ENCODE measurements at regions not wholly inside any gene's neighbourhood (a gene's known extent, or its start where the extent isn't known, plus 50 kb on each side); places are given as distances from the start of the nearest gene placed in this dataset.

DNA sequence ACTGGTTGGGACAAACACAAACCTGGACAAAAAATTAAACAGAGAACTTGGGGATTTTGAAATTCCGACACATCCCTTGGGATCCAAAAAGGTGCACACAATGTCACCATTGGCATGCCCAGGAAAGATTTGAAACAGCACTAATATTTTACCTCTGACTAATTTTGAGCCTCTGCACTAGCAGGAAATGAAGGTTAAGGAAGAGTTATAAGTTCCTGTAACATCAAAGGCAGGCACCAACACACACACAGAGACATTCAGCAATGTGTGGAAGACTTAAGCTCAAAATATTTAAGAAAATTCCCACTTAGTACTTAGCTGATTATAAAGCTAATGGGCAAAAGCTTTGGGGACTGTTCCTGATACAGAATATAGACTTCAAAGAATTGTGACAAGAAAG is 247.0 kb downstream of the CDH9 start:
- no peaks in the 10 kb centered on the region for H3K36me3 Mint-ChIP-seq
- H3K4me1 Mint-ChIP-seq = no peaks in the 10 kb centered on the region
- ATAC-seq (replicated peaks in 1 of 4) (no peak), DNase-seq (no peak)
- no peaks in the 10 kb centered on the region for H3K27me3 Mint-ChIP-seq
- H3K27ac Mint-ChIP-seq = no peak overlapping the region
- no peak overlapping the region for H3K4me3 Mint-ChIP-seq
- Histone ChIP-seq H3K9me3 (peaks cover 3% of the 10 kb centered on the region), H3K27me3 (replicated peaks in 1 of 2; ENCODE audit: control insufficient read depth in 2 of 2, extremely low read depth in 1 of 2, insufficient read depth in 2 of 2, low read length in 1 of 2) (no peaks in the 10 kb centered on the region), H3K36me3 (ENCODE audit: control insufficient read depth in 2 of 2, extremely low read depth in 1 of 2, insufficient read depth in 1 of 2, low read length in 1 of 2) (no peaks in the 10 kb centered on the region), H3K4me1 (ENCODE audit: control insufficient read depth in 1 of 2, extremely low read depth in 1 of 2, insufficient read depth in 2 of 2, low read length in 2 of 2) (no peaks in the 10 kb centered on the region), H3K4me3 (ENCODE audit: control insufficient read depth in 1 of 2, extremely low read depth in 1 of 2, low read length in 1 of 2) (no peak overlapping the region), H3K27ac (ENCODE audit: low read length) (no peak overlapping the region)
- ChIA-PET CTCF (interaction anchor here in 1 of 2 donors (0.6 kb wide), 1 partner anchor 55 kb away, joined by 4 read pairs; no protein-coding TSS in a partner anchor), POLR2A (no interaction called here)
- peaks cover 7 to 22% (median 13%) of the 10 kb centered on the region in 3 donors for H3K9me3 Mint-ChIP-seq
- no CpG with 5 or more reads among the region's 1 CpG for WGBS (ENCODE audit: insufficient coverage)

DNA sequence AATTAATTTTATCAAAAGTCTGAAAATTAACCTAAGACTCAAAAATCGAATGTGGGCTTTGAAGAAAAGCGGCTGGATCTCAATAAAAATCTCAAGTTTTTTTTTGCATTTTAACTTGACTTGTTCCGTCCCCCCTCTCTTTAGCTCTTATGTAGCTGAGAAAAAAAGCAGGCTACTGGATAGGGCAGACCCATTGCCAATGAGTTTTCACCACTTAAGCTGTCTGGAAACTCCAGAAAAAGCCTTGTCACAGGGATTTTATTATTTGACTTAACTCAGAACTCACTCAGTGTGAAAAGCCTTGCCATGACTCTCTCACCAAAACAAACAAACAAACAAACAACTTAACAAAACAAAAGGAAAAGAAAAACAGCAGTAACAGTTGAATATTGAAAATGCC is 247.4 kb downstream of the CDH9 start:
- Mint-ChIP-seq H3K4me1 (no peaks in the 10 kb centered on the region), H3K4me3 (no peak overlapping the region), H3K27ac (no peak overlapping the region), H3K9me3 (peaks cover 7 to 22% (median 13%) of the 10 kb centered on the region in 3 donors), H3K36me3 (no peaks in the 10 kb centered on the region), H3K27me3 (no peaks in the 10 kb centered on the region)
- ATAC-seq (replicated peaks in 1 of 4) (no peak), DNase-seq (no peak)
- H3K4me1 ChIP-seq (ENCODE audit: control insufficient read depth in 1 of 2, extremely low read depth in 1 of 2, insufficient read depth in 2 of 2, low read length in 2 of 2) = no peaks in the 10 kb centered on the region
- WGBS (ENCODE audit: insufficient coverage) = no CpG with 5 or more reads among the region's 3 CpGs
- no peaks in the 10 kb centered on the region for H3K27me3 ChIP-seq (replicated peaks in 1 of 2; ENCODE audit: control insufficient read depth in 2 of 2, extremely low read depth in 1 of 2, insufficient read depth in 2 of 2, low read length in 1 of 2)
- ChIA-PET POLR2A (no interaction called here), CTCF (no interaction called here)
- no peak overlapping the region for H3K4me3 ChIP-seq (ENCODE audit: control insufficient read depth in 1 of 2, extremely low read depth in 1 of 2, low read length in 1 of 2)
- peaks cover 3% of the 10 kb centered on the region for H3K9me3 ChIP-seq
- no peak overlapping the region for H3K27ac ChIP-seq (ENCODE audit: low read length)
- H3K36me3 ChIP-seq (ENCODE audit: control insufficient read depth in 2 of 2, extremely low read depth in 1 of 2, insufficient read depth in 1 of 2, low read length in 1 of 2) = no peaks in the 10 kb centered on the region

DNA sequence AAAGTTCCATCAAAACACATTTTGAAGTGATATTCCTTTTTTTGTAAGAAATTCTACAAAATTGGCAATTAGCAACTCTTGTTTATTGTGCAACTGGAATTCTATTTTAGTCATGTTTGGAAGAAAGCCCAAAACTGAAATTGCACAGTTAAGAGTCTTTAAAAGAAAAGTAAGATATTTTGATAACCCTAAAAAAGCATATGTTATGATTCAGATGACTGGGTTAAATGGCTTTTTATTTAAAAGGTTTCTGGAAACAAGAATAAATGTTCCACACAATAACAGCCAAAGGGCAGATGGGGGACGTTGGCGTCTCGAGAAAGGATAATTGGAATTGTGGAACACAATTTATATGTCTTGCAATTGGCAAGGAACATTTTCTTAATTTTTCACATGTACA is 275.2 kb downstream of the CDH9 start:
- H3K27me3 ChIP-seq (replicated peaks in 1 of 2; ENCODE audit: control insufficient read depth in 2 of 2, extremely low read depth in 1 of 2, insufficient read depth in 2 of 2, low read length in 1 of 2) = no peaks in the 10 kb centered on the region

DNA sequence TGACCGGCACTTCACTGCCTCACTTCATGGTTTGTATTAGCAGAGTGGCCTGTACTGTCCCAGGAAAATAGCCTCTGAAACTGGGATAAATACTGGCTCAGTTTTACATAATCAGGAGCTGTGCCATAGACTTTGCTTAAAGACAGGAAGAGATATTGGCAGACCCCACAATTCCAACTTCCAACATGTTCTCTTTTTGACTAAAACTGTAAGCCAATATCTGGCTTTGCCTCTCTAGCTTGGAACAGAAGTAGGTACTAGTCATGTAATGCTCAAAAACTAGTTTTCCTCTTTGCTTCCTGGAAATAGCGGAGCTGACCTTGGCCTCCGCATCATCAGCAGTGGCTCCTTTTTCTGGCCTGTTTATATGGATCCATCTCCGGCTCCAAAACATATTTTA is 276.9 kb downstream of the CDH9 start:
- Mint-ChIP-seq H3K27ac (no peak overlapping the region), H3K4me1 (no peaks in the 10 kb centered on the region), H3K36me3 (no peaks in the 10 kb centered on the region), H3K9me3 (peaks cover 9 to 33% (median 11%) of the 10 kb centered on the region in 3 donors), H3K27me3 (no peaks in the 10 kb centered on the region), H3K4me3 (no peak overlapping the region)
- Histone ChIP-seq H3K4me1 (ENCODE audit: control insufficient read depth in 1 of 2, extremely low read depth in 1 of 2, insufficient read depth in 2 of 2, low read length in 2 of 2) (no peaks in the 10 kb centered on the region), H3K27me3 (replicated peaks in 1 of 2; ENCODE audit: control insufficient read depth in 2 of 2, extremely low read depth in 1 of 2, insufficient read depth in 2 of 2, low read length in 1 of 2) (no peaks in the 10 kb centered on the region), H3K36me3 (ENCODE audit: control insufficient read depth in 2 of 2, extremely low read depth in 1 of 2, insufficient read depth in 1 of 2, low read length in 1 of 2) (no peaks in the 10 kb centered on the region), H3K9me3 (no peaks in the 10 kb centered on the region), H3K4me3 (ENCODE audit: control insufficient read depth in 1 of 2, extremely low read depth in 1 of 2, low read length in 1 of 2) (no peak overlapping the region), H3K27ac (ENCODE audit: low read length) (no peak overlapping the region)
- no peak for DNase-seq
- ATAC-seq (replicated peaks in 1 of 4) = no peak
- WGBS (ENCODE audit: insufficient coverage) = 100% methylated on average over 1 of the region's 4 CpGs
- ChIA-PET POLR2A (interaction anchor here in 1 of 2 donors (0.6 kb wide), 1 partner anchor 1231 kb away, joined by 3 read pairs; no protein-coding TSS in a partner anchor), CTCF (interaction anchor here in 1 of 2 donors (0.6 kb wide), 1 partner anchor 10 kb away, joined by 6 read pairs; no protein-coding TSS in a partner anchor)

More for the DNA sequence above, 275.2 kb downstream of the CDH9 start:
- H3K36me3 Mint-ChIP-seq = no peaks in the 10 kb centered on the region
- DNase-seq (no peak), ATAC-seq (replicated peaks in 1 of 4) (no peak)
- CTCF ChIA-PET = no interaction called here
- H3K27ac Mint-ChIP-seq = no peak overlapping the region
- WGBS (ENCODE audit: insufficient coverage) = no CpG with 5 or more reads among the region's 3 CpGs
- H3K4me3 Mint-ChIP-seq = no peak overlapping the region
- H3K4me1 ChIP-seq (ENCODE audit: control insufficient read depth in 1 of 2, extremely low read depth in 1 of 2, insufficient read depth in 2 of 2, low read length in 2 of 2) = no peaks in the 10 kb centered on the region
- no peak overlapping the region for H3K27ac ChIP-seq (ENCODE audit: low read length)
- no peaks in the 10 kb centered on the region for H3K36me3 ChIP-seq (ENCODE audit: control insufficient read depth in 2 of 2, extremely low read depth in 1 of 2, insufficient read depth in 1 of 2, low read length in 1 of 2)
- POLR2A ChIA-PET = no interaction called here
- no peaks in the 10 kb centered on the region for H3K4me1 Mint-ChIP-seq
- H3K27me3 Mint-ChIP-seq = no peaks in the 10 kb centered on the region
- peaks cover 11 to 41% (median 19%) of the 10 kb centered on the region in 3 donors for H3K9me3 Mint-ChIP-seq
- H3K9me3 ChIP-seq = no peaks in the 10 kb centered on the region
- no peak overlapping the region for H3K4me3 ChIP-seq (ENCODE audit: control insufficient read depth in 1 of 2, extremely low read depth in 1 of 2, low read length in 1 of 2)

DNA sequence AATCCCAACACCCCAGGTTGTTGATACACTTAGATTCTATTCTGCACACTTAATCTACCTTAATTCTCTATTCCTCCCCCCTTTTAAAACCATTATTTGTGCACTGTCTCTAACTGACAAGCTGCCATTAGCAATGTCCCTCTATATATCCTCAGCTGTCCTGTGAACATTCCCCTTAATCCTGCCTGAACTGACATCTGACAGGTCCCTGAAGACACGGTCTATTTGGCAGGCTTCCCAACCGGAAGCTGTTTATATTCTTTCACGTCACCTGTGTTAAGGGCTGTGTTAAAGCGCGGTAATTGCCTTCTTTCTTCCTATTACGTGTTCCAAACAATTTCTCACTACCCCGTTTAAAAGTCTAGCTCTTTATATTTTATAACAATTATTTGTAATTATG is 277.3 kb downstream of the CDH9 start:
- Histone ChIP-seq H3K27ac (ENCODE audit: low read length) (no peak overlapping the region), H3K9me3 (no peaks in the 10 kb centered on the region), H3K4me1 (ENCODE audit: control insufficient read depth in 1 of 2, extremely low read depth in 1 of 2, insufficient read depth in 2 of 2, low read length in 2 of 2) (no peaks in the 10 kb centered on the region), H3K27me3 (replicated peaks in 1 of 2; ENCODE audit: control insufficient read depth in 2 of 2, extremely low read depth in 1 of 2, insufficient read depth in 2 of 2, low read length in 1 of 2) (no peaks in the 10 kb centered on the region), H3K36me3 (ENCODE audit: control insufficient read depth in 2 of 2, extremely low read depth in 1 of 2, insufficient read depth in 1 of 2, low read length in 1 of 2) (no peaks in the 10 kb centered on the region), H3K4me3 (ENCODE audit: control insufficient read depth in 1 of 2, extremely low read depth in 1 of 2, low read length in 1 of 2) (no peak overlapping the region)
- Mint-ChIP-seq H3K27ac (no peak overlapping the region), H3K4me3 (no peak overlapping the region), H3K27me3 (no peaks in the 10 kb centered on the region), H3K9me3 (peaks cover 8 to 29% (median 9%) of the 10 kb centered on the region in 3 donors), H3K36me3 (no peaks in the 10 kb centered on the region), H3K4me1 (no peaks in the 10 kb centered on the region)
- CTCF ChIA-PET = no interaction called here
- ATAC-seq (replicated peaks in 1 of 4) = no peak
- POLR2A ChIA-PET = no interaction called here
- 40% methylated on average over 1 of the region's 7 CpGs for WGBS (ENCODE audit: insufficient coverage)
- DNase-seq = no peak

DNA sequence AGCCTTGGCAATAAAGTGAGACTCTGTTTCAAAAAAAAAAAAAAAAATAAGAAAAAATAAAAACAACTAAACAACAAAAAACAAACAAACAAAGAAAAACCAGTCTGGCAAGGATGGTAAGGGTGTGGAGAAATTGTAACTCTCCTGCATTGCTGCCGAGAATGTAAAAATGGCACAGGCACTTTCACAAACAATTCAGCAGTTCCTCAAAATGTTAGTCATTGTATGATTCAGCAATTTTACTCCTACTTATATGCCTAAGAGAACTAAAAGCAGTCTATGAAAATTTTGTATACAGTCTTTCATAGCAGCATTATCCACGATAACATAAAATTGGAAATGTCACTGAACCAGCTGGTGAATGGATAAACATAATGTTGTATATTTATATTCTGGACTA is 280.4 kb downstream of the CDH9 start:
- Histone ChIP-seq H3K27me3 (replicated peaks in 1 of 2; ENCODE audit: control insufficient read depth in 2 of 2, extremely low read depth in 1 of 2, insufficient read depth in 2 of 2, low read length in 1 of 2) (no peaks in the 10 kb centered on the region), H3K4me1 (ENCODE audit: control insufficient read depth in 1 of 2, extremely low read depth in 1 of 2, insufficient read depth in 2 of 2, low read length in 2 of 2) (no peaks in the 10 kb centered on the region), H3K9me3 (no peaks in the 10 kb centered on the region), H3K36me3 (ENCODE audit: control insufficient read depth in 2 of 2, extremely low read depth in 1 of 2, insufficient read depth in 1 of 2, low read length in 1 of 2) (no peaks in the 10 kb centered on the region), H3K27ac (ENCODE audit: low read length) (no peak overlapping the region), H3K4me3 (ENCODE audit: control insufficient read depth in 1 of 2, extremely low read depth in 1 of 2, low read length in 1 of 2) (no peak overlapping the region)
- H3K4me3 Mint-ChIP-seq = no peak overlapping the region
- ChIA-PET CTCF (no interaction called here), POLR2A (no interaction called here)
- no peak overlapping the region for H3K27ac Mint-ChIP-seq
- no peaks in the 10 kb centered on the region for H3K36me3 Mint-ChIP-seq
- no peaks in the 10 kb centered on the region for H3K27me3 Mint-ChIP-seq
- peaks cover 7 to 29% (median 16%) of the 10 kb centered on the region in 3 donors for H3K9me3 Mint-ChIP-seq
- ATAC-seq (replicated peaks in 1 of 4) (no peak), DNase-seq (no peak)
- H3K4me1 Mint-ChIP-seq = no peaks in the 10 kb centered on the region
- WGBS (ENCODE audit: insufficient coverage) = no CpG with 5 or more reads among the region's 2 CpGs

DNA sequence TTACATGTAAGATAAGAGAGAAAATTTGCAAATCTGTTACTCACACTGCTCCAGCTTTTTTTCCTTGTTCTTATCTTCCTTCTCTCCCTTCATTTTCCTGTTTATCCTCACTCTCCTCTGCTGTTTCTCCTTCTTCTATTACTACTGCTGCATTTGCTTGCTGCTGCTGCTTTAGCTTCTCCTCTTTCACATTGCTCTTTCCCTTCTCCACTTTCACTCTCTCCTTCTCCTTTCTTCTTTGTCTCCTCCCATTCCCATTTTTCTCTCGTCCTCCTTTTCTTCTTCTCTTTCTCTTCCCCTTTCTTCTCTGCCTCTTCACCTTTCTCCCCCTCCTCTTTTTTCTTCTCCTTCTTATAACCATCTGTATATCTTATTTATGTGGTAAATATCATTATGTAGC is 288.6 kb downstream of the CDH9 start:
- Histone ChIP-seq H3K36me3 (ENCODE audit: control insufficient read depth in 2 of 2, extremely low read depth in 1 of 2, insufficient read depth in 1 of 2, low read length in 1 of 2) (no peaks in the 10 kb centered on the region), H3K9me3 (no peaks in the 10 kb centered on the region), H3K27ac (ENCODE audit: low read length) (no peak overlapping the region), H3K27me3 (replicated peaks in 1 of 2; ENCODE audit: control insufficient read depth in 2 of 2, extremely low read depth in 1 of 2, insufficient read depth in 2 of 2, low read length in 1 of 2) (no peaks in the 10 kb centered on the region), H3K4me1 (ENCODE audit: control insufficient read depth in 1 of 2, extremely low read depth in 1 of 2, insufficient read depth in 2 of 2, low read length in 2 of 2) (no peaks in the 10 kb centered on the region), H3K4me3 (ENCODE audit: control insufficient read depth in 1 of 2, extremely low read depth in 1 of 2, low read length in 1 of 2) (no peak overlapping the region)
- no peak for ATAC-seq (replicated peaks in 1 of 4)
- DNase-seq = no peak
- CTCF ChIA-PET = no interaction called here
- no CpG with 5 or more reads among the region's 1 CpG for WGBS (ENCODE audit: insufficient coverage)
- peaks cover 8 to 20% (median 16%) of the 10 kb centered on the region in 3 donors for H3K9me3 Mint-ChIP-seq
- no peak overlapping the region for H3K4me3 Mint-ChIP-seq
- H3K4me1 Mint-ChIP-seq = no peaks in the 10 kb centered on the region
- POLR2A ChIA-PET = no interaction called here
- no peaks in the 10 kb centered on the region for H3K36me3 Mint-ChIP-seq
- H3K27ac Mint-ChIP-seq = no peak overlapping the region
- no peaks in the 10 kb centered on the region for H3K27me3 Mint-ChIP-seq

Measured in T-cell (primary cell).